PC-3 (cell line): ENCODE measurements at regions not wholly inside any gene's neighbourhood (a gene's known extent, or its start where the extent isn't known, plus 50 kb on each side); places are given as distances from the start of the nearest gene placed in this dataset.

Experiments used
- ATAC-seq: fragments of 200-7000 bp; cut with Tn5 transposase; 2 replicates; pipeline ENCODE4 v1.9.1; 2020; ENCODE audit warnings: mild to moderate bottlenecking, moderate library complexity
- BruUV-seq: library from RNA; stranded (reverse); fragments of 400-500 nt; replicated peaks from 2 replicates; lab custom pipeline; 2021; lab: Mats Ljungman, UMichigan
- CTCF ChIA-PET: fragments of 300-600 bp; sonication (Branson Sonifier 250); formaldehyde crosslinking; loops from one replicate; lab custom pipeline; 2022; ENCODE audit warnings: antibody characterized with exemption; lab: Charles Lee
- POLR2A ChIA-PET: fragments of 300-600 bp; sonication (Branson Sonifier 250); formaldehyde crosslinking; loops from one replicate; lab custom pipeline; 2022; ENCODE audit warnings: antibody characterized with exemption; ENCODE audit not compliant: unreplicated experiment; lab: Charles Lee
- DNase-seq: peaks from one replicate; pipeline ENCODE4 v3.0.0-alpha.2; 2015
- H2AFZ ChIP-seq: fragments of 300-600 bp; sonication (generic); 2 replicates; pipeline ENCODE4 v1.6.0; 2016; ENCODE audit warnings: antibody characterized with exemption, low read length
- H3F3A ChIP-seq: fragments of 300-600 bp; sonication (generic); one replicate; pipeline ENCODE4 v1.6.0; 2017; ENCODE audit warnings: antibody characterized with exemption, low read length, control low read depth, mild to moderate bottlenecking; ENCODE audit not compliant: unreplicated experiment
- H3K27ac ChIP-seq: fragments of 300-600 bp; sonication (generic); 2 replicates; pipeline ENCODE4 v1.5.1; 2016; ENCODE audit warnings: mild to moderate bottlenecking, low read length
- H3K27me3 ChIP-seq: fragments of 300-600 bp; sonication (generic); 2 replicates; pipeline ENCODE4 v1.6.1; 2016; ENCODE audit warnings: low read length, mixed read lengths
- H3K36me3 ChIP-seq: fragments of 300-600 bp; sonication (generic); 2 replicates; pipeline ENCODE4 v1.6.1; 2016; ENCODE audit warnings: low read depth, mixed run types, low read length, mixed read lengths
- H3K4me1 ChIP-seq: fragments of 300-600 bp; sonication (generic); 2 replicates; pipeline ENCODE4 v1.5.1; 2016; ENCODE audit warnings: low read length; ENCODE audit not compliant: insufficient read depth
- H3K4me2 ChIP-seq: fragments of 300-600 bp; sonication (generic); 2 replicates; pipeline ENCODE4 v1.6.0; 2016; ENCODE audit warnings: low read length
- H3K4me3 ChIP-seq: fragments of 300-600 bp; sonication (generic); 2 replicates; pipeline ENCODE4 v1.5.1; 2016; ENCODE audit warnings: mild to moderate bottlenecking, low read length, mixed read lengths
- H3K79me2 ChIP-seq: fragments of 300-600 bp; sonication (generic); 2 replicates; pipeline ENCODE4 v1.6.1; 2017; ENCODE audit warnings: low read length, mixed read lengths
- H3K9ac ChIP-seq: fragments of 300-600 bp; sonication (generic); 2 replicates; pipeline ENCODE4 v1.6.0; 2016; ENCODE audit warnings: mild to moderate bottlenecking, low read length
- H3K9me2 ChIP-seq: fragments of 300-600 bp; sonication (generic); replicated peaks from 2 replicates; pipeline ENCODE4 v1.6.1; 2016; ENCODE audit warnings: mixed run types, low read length, mixed read lengths
- H3K9me3 ChIP-seq: fragments of 300-600 bp; sonication (generic); 2 replicates; pipeline ENCODE4 v1.6.1; 2016; ENCODE audit warnings: low read length, mixed read lengths
- H4K20me1 ChIP-seq: fragments of 300-600 bp; sonication (generic); 2 replicates; pipeline ENCODE4 v1.6.1; 2016; ENCODE audit warnings: low read length, mixed read lengths
- CTCF ChIP-seq: fragments of 300-600 bp; sonication (generic); conservative IDR thresholded peaks from 2 replicates; pipeline ENCODE4 v1.5.1; 2017; ENCODE audit warnings: antibody characterized with exemption, low read depth, mild to moderate bottlenecking, low read length
- EZH2 ChIP-seq: fragments of 300-600 bp; sonication (generic); IDR thresholded peaks from one replicate; pipeline ENCODE4 v1.6.1; 2017; ENCODE audit warnings: antibody characterized with exemption, mild to moderate bottlenecking, low read length; ENCODE audit not compliant: unreplicated experiment
- EZH2phosphoT487 ChIP-seq: fragments of 300-600 bp; sonication (generic); IDR thresholded peaks from 2 replicates; pipeline ENCODE4 v1.6.1; 2018; ENCODE audit warnings: mild to moderate bottlenecking, antibody characterized with exemption, low read length, borderline replicate concordance
- intact Hi-C: fragments of 100-400 bp; cut with micrococcal nuclease; formaldehyde crosslinking; loops from 2 replicates; pipeline ENCODE4 v1.9.0; 2023

- Histone ChIP-seq H3K4me2 (no peak overlapping the region), H4K20me1 (no peaks in the 10 kb centered on the region), H2AFZ (no peak overlapping the region), H3K4me3 (no peak overlapping the region), H3F3A (no peaks in the 10 kb centered on the region), H3K9me3 (no peaks in the 10 kb centered on the region), H3K27ac (no peak overlapping the region), H3K27me3 (no peaks in the 10 kb centered on the region), H3K9ac (no peak overlapping the region), H3K79me2 (no peaks in the 10 kb centered on the region), H3K4me1 (peaks cover 8% of the 10 kb centered on the region; the same call in 1 of the 2 replicates), H3K36me3 (no peaks in the 10 kb centered on the region), H3K9me2 (no peaks in the 10 kb centered on the region)
- no peak for TF ChIP-seq CTCF
- TF ChIP-seq EZH2phosphoT487, result no peak
- no peak for TF ChIP-seq EZH2
- BruUV-seq, result no TSS peak
- CTCF ChIA-PET, result no interaction called here
- DNase-seq (no peak), ATAC-seq (no peak)
- POLR2A ChIA-PET, result no interaction called here
- intact Hi-C loops, result no loop called here
These were observed 114.3 kb downstream of the FAM50B start for GRCh38 chr6:3963426-3963825.

GRCh38 chr6:3965071-3965718 lies 113.7 kb downstream of the FAM217A start:
- no peaks in the 10 kb centered on the region for H3K9me3 ChIP-seq
- intact Hi-C loops, result no loop called here
- H4K20me1 ChIP-seq, result no peaks in the 10 kb centered on the region
- no peak overlapping the region for H3K9ac ChIP-seq
- H3K4me1 ChIP-seq, result peaks cover 8% of the 10 kb centered on the region; the same call in 1 of the 2 replicates
- no peaks in the 10 kb centered on the region for H3K36me3 ChIP-seq
- H3K79me2 ChIP-seq, result no peaks in the 10 kb centered on the region
- ATAC-seq (peak; percentile 77), DNase-seq (peak; percentile 52)
- peak overlapping the region; percentile 12; the same call in 1 of the 2 replicates for H3K4me2 ChIP-seq
- TF ChIP-seq EZH2phosphoT487 (no peak), EZH2 (no peak), CTCF (no peak)
- CTCF ChIA-PET, result no interaction called here
- no peaks in the 10 kb centered on the region for H3K9me2 ChIP-seq
- H3F3A ChIP-seq, result no peaks in the 10 kb centered on the region
- no peaks in the 10 kb centered on the region for H3K27me3 ChIP-seq
- peak overlapping the region; percentile 47 for H2AFZ ChIP-seq
- H3K27ac ChIP-seq, result no peak overlapping the region
- no peak overlapping the region for H3K4me3 ChIP-seq
- POLR2A ChIA-PET, result no interaction called here
- BruUV-seq, result no TSS peak

- H3K9ac ChIP-seq, result no peak overlapping the region
- H3K9me2 ChIP-seq, result no peaks in the 10 kb centered on the region
- H3K4me1 ChIP-seq, result peaks cover 8% of the 10 kb centered on the region; the same call in 1 of the 2 replicates
- H3F3A ChIP-seq, result no peaks in the 10 kb centered on the region
- H3K36me3 ChIP-seq, result no peaks in the 10 kb centered on the region
- H3K4me3 ChIP-seq, result no peak overlapping the region
- CTCF ChIA-PET, result no interaction called here
- no peaks in the 10 kb centered on the region for H3K79me2 ChIP-seq
- H3K27ac ChIP-seq, result no peak overlapping the region
- DNase-seq, result no peak
- H3K9me3 ChIP-seq, result no peaks in the 10 kb centered on the region
- no peaks in the 10 kb centered on the region for H3K27me3 ChIP-seq
- no peak for TF ChIP-seq EZH2phosphoT487
- no peak for TF ChIP-seq CTCF
- TF ChIP-seq EZH2, result no peak
- H4K20me1 ChIP-seq, result no peaks in the 10 kb centered on the region
- intact Hi-C loops, result no loop called here
- no peak for ATAC-seq
- no peak overlapping the region for H2AFZ ChIP-seq
- H3K4me2 ChIP-seq, result no peak overlapping the region
- BruUV-seq, result no TSS peak
- POLR2A ChIA-PET, result no interaction called here
These were observed 112.5 kb downstream of the FAM217A start for GRCh38 chr6:3966426-3966825.
